HEK293T (cell line): ENCODE measurements at regions not wholly inside any gene's neighbourhood (a gene's known extent, or its start where the extent isn't known, plus 50 kb on each side); places are given as distances from the start of the nearest gene placed in this dataset.

Experiments used
- TARDBP ChIP-seq: fragments of 450-650 bp; IDR thresholded peaks from 2 replicates; pipeline ENCODE4 v1.6.1; 2016
- TF ChIP-seq, protein P1 (sequence below): fragments of 450-650 bp; IDR thresholded peaks from 2 replicates; pipeline ENCODE4 v1.6.1; 2016

GRCh38 chrX:68928401-68928800 lies 99.6 kb downstream of the EFNB1 start:
- TF ChIP-seq TARDBP, result no peak
- TF ChIP-seq, protein P1, sequence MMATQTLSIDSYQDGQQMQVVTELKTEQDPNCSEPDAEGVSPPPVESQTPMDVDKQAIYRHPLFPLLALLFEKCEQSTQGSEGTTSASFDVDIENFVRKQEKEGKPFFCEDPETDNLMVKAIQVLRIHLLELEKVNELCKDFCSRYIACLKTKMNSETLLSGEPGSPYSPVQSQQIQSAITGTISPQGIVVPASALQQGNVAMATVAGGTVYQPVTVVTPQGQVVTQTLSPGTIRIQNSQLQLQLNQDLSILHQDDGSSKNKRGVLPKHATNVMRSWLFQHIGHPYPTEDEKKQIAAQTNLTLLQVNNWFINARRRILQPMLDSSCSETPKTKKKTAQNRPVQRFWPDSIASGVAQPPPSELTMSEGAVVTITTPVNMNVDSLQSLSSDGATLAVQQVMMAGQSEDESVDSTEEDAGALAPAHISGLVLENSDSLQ, result no peak
